MCF 10A (cell line): ENCODE measurements at regions not wholly inside any gene's neighbourhood (a gene's known extent, or its start where the extent isn't known, plus 50 kb on each side); places are given as distances from the start of the nearest gene placed in this dataset.

ENCODE experiments used
- BruUV-seq: library from RNA; stranded (reverse); fragments of 400-500 nt; replicated peaks from 2 replicates; lab custom pipeline; 2021; lab: Mats Ljungman, UMichigan
- CTCF ChIA-PET: fragments of 300-600 bp; sonication (Branson Sonifier 250); formaldehyde crosslinking; extraction: SDS; loops from one replicate; lab custom pipeline; 2021; ENCODE audit warnings: antibody characterized with exemption, inconsistent platforms; lab: Yijun Ruan, JAX
- POLR2A ChIA-PET: fragments of 300-600, 350-650 bp; sonication (Branson Sonifier 250); formaldehyde crosslinking; extraction: SDS; loops from one replicate; lab custom pipeline; 2020; ENCODE audit warnings: antibody characterized with exemption, inconsistent platforms; lab: Yijun Ruan, JAX
- DNase-seq: peaks from one replicate; pipeline ENCODE4 v3.0.0-alpha.2; 2018; ENCODE audit not compliant: unreplicated experiment
- H3K27ac Mint-ChIP-seq: one replicate; pipeline ENCODE4 v1.8.0; 2022; ENCODE audit warnings: mild to moderate bottlenecking, low read depth, mixed read lengths; ENCODE audit not compliant: unreplicated experiment
- H3K27me3 Mint-ChIP-seq: one replicate; pipeline ENCODE4 v1.8.0; 2022; ENCODE audit warnings: mixed read lengths; ENCODE audit not compliant: insufficient read depth, unreplicated experiment
- H3K36me3 Mint-ChIP-seq: one replicate; pipeline ENCODE4 v1.8.0; 2022; ENCODE audit warnings: mild to moderate bottlenecking, moderate library complexity, mixed read lengths; ENCODE audit not compliant: insufficient read depth, unreplicated experiment
- H3K4me1 Mint-ChIP-seq: one replicate; pipeline ENCODE4 v1.8.0; 2022; ENCODE audit warnings: mixed read lengths; ENCODE audit not compliant: insufficient read depth, unreplicated experiment
- H3K4me3 Mint-ChIP-seq: one replicate; pipeline ENCODE4 v1.8.0; 2022; ENCODE audit warnings: mild to moderate bottlenecking, moderate library complexity, mixed read lengths; ENCODE audit not compliant: unreplicated experiment
- H3K9me3 Mint-ChIP-seq: one replicate; pipeline ENCODE4 v1.8.0; 2022; ENCODE audit warnings: mixed read lengths; ENCODE audit not compliant: unreplicated experiment
- intact Hi-C: fragments of 100-400 bp; cut with micrococcal nuclease; formaldehyde crosslinking; loops from 2 replicates; pipeline ENCODE4 v1.14.1; 2022
- TF ChIP-seq, protein P1 (sequence below): fragments of 200-600 bp; IDR thresholded peaks from one replicate; pipeline ENCODE4 v1.8.0; 2022; ENCODE audit warnings: antibody characterized with exemption, mild to moderate bottlenecking; ENCODE audit not compliant: unreplicated experiment

DNA sequence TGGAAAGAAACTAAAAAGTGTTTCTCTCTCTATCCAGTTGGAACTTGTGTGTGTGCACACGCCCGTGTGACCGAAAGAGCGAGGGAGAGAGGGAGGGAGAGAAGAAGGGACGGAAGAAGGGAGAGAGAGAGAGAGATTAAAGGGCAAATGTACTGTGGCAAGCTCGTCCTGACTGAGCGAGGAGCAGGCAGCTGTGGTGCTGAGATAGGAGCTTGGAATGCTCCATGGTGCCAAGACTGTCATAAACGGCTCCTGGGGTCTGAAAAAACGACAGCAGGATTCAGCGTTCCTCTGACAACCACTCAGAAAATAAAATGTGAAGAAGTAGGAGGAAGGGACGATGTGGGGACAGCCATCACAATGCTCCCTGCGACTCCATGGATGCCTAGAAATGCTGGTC is 276.0 kb downstream of the SV2B start:
- Mint-ChIP-seq H3K4me1 (no peaks in the 10 kb centered on the region), H3K9me3 (peaks cover 22% of the 10 kb centered on the region), H3K27me3 (peaks cover 11% of the 10 kb centered on the region), H3K36me3 (no peaks in the 10 kb centered on the region), H3K27ac (no peak overlapping the region), H3K4me3 (no peak overlapping the region)
- ChIA-PET CTCF (interaction anchor here (0.9 kb wide), 1 partner anchor 13 kb away, joined by 4 read pairs; no protein-coding TSS in a partner anchor), POLR2A (interaction anchor here (0.6 kb wide), 1 partner anchor 1151 kb away, joined by 3 read pairs; no protein-coding TSS in a partner anchor)
- intact Hi-C loops, result no loop called here
- no TSS peak for BruUV-seq
- TF ChIP-seq, protein P1, sequence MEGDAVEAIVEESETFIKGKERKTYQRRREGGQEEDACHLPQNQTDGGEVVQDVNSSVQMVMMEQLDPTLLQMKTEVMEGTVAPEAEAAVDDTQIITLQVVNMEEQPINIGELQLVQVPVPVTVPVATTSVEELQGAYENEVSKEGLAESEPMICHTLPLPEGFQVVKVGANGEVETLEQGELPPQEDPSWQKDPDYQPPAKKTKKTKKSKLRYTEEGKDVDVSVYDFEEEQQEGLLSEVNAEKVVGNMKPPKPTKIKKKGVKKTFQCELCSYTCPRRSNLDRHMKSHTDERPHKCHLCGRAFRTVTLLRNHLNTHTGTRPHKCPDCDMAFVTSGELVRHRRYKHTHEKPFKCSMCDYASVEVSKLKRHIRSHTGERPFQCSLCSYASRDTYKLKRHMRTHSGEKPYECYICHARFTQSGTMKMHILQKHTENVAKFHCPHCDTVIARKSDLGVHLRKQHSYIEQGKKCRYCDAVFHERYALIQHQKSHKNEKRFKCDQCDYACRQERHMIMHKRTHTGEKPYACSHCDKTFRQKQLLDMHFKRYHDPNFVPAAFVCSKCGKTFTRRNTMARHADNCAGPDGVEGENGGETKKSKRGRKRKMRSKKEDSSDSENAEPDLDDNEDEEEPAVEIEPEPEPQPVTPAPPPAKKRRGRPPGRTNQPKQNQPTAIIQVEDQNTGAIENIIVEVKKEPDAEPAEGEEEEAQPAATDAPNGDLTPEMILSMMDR, result no peak
- DNase-seq, result no peak

DNA sequence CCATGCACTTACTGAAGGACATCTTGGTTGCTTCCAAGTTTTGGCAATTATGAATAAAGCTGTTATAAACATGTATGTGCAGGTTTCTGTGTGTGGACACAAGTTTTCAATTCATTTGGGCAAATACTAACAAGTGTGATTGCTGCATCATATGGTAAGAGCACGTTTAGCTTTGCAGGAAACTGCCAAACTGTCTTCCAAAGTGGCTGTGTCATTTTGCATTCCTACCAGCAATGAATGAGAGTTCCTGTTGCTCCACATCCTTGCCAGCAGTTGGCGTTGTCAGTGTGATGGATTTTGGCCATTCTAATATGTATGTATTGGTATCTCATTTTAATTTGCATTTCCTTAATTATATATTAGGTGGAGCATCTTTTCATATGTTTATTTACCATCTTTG is 280.1 kb downstream of the SV2B start:
- CTCF ChIA-PET, result interaction anchor here (1.2 kb wide), 1 partner anchor 11 kb away, joined by 3 read pairs; no protein-coding TSS in a partner anchor
- Mint-ChIP-seq H3K4me3 (no peak overlapping the region), H3K27me3 (peaks cover 11% of the 10 kb centered on the region), H3K4me1 (no peaks in the 10 kb centered on the region), H3K27ac (no peak overlapping the region), H3K9me3 (peaks cover 7% of the 10 kb centered on the region), H3K36me3 (no peaks in the 10 kb centered on the region)
- peak; percentile 11 for DNase-seq
- BruUV-seq, result no TSS peak
- TF ChIP-seq, protein P1, result no peak
- intact Hi-C loops, result loop anchor here (5.0 kb wide), 1 partner anchor 142 kb away; no protein-coding TSS in a partner anchor
- POLR2A ChIA-PET, result no interaction called here

DNA sequence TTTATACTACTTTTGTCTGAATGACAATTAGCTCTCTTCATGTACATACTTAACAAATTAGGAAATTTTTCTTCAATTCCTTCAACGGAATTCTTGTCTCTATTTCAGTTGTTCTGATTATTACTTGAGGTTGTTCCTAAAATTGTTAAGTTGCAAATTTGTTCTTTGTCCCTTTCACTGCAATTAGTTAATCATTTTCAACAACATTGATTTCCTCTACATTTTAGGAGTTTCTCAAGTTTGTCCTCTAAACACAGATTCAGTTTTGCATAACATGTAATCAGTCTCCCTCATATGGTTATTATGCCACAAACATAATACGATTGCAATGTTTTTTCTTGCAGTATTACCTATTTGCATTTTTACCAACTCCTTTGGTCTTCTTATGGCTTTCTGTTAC is 283.5 kb downstream of the SV2B start:
- no peak overlapping the region for H3K27ac Mint-ChIP-seq
- no peaks in the 10 kb centered on the region for H3K36me3 Mint-ChIP-seq
- no peaks in the 10 kb centered on the region for H3K4me1 Mint-ChIP-seq
- no peaks in the 10 kb centered on the region for H3K9me3 Mint-ChIP-seq
- no peak for DNase-seq
- ChIA-PET CTCF (no interaction called here), POLR2A (no interaction called here)
- TF ChIP-seq, protein P1, result no peak
- H3K4me3 Mint-ChIP-seq, result no peak overlapping the region
- intact Hi-C loops, result loop anchor here (5.0 kb wide), 1 partner anchor 139 kb away; no protein-coding TSS in a partner anchor
- H3K27me3 Mint-ChIP-seq, result peaks cover 7% of the 10 kb centered on the region
- no TSS peak for BruUV-seq

DNA sequence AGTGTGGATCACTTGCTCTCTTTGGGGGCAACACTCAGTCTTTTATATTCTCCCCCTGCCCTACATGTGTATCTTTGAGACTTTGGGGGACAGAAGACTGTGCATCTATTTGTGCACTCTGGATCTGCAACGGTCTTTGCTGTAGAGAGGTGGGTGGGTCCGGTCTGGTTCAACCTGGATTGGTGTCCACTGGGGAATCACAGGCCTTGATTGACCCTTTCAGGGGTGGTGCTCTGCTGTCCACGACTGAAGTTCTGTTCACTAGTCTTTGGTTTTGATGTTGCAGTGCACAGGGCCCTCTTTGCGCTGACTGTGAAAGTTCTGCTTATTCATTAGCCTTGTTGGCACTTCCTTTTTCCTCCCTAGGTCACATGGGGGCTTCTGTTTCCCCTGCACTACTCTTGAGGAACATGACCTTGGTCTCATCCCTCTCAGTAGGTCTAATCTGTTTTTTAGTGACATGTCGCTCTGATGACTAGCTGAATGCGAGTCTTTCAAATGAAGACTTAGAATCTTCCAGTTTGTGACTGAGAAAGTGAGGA is 284.2 kb downstream of the SV2B start:
- ChIA-PET POLR2A (no interaction called here), CTCF (no interaction called here)
- Mint-ChIP-seq H3K9me3 (no peaks in the 10 kb centered on the region), H3K27ac (no peak overlapping the region), H3K4me1 (no peaks in the 10 kb centered on the region), H3K36me3 (no peaks in the 10 kb centered on the region), H3K27me3 (peaks cover 7% of the 10 kb centered on the region), H3K4me3 (no peak overlapping the region)
- BruUV-seq, result no TSS peak
- TF ChIP-seq, protein P1, result no peak
- intact Hi-C loops, result loop anchor here (5.0 kb wide), 1 partner anchor 138 kb away; no protein-coding TSS in a partner anchor
- no peak for DNase-seq
